Tibial nerve (tissue), 4 donors: ENCODE measurements at regions not wholly inside any gene's neighbourhood (a gene's known extent, or its start where the extent isn't known, plus 50 kb on each side); places are given as distances from the start of the nearest gene placed in this dataset.

Source experiments
- CTCF ChIP-seq, 5 experiments: fragments of 200-600 bp in 3 of 5; fragments of 450-650 bp in 2 of 5; sonication (generic) in 3 of 5; IDR thresholded peaks; one replicate each; pipeline ENCODE4 v1.5.1; 2016 to 2019; ENCODE audit warnings: antibody characterized with exemption in 5 of 5, mild to moderate bottlenecking in 3 of 5, moderate library complexity in 2 of 5
- EP300 ChIP-seq, 2 donors: sonication (generic); formaldehyde crosslinking; IDR thresholded peaks; one replicate each; pipeline ENCODE4 v1.6.1; 2017; ENCODE audit warnings: antibody characterized with exemption in 2 of 2, mild to moderate bottlenecking in 1 of 2

- TF ChIP-seq EP300 (IDR thresholded peaks at IDR 0.05), result no peak
- no peak for TF ChIP-seq CTCF (IDR thresholded peaks at IDR 0.05)
Observed at GRCh38 chr11:112477152-112477551, 216.5 kb upstream of the PLET1 start.
